ENCODE measurements at regions not wholly inside any gene's neighbourhood (a gene's known extent, or its start where the extent isn't known, plus 50 kb on each side); places are given as distances from the start of the nearest gene placed in this dataset.

- Histone ChIP-seq H3K9ac (ENCODE audit: low read depth in 1 of 2, low read length in 2 of 2) (no peak overlapping the region), H3K4me3 (ENCODE audit: low read length in 2 of 2) (no peak overlapping the region), H3K4me1 (ENCODE audit: control insufficient read depth in 2 of 2, insufficient read depth in 2 of 2, low read length in 2 of 2) (no peaks in the 10 kb centered on the region), H3K36me3 (ENCODE audit: control insufficient read depth in 2 of 2, insufficient read depth in 2 of 2, low read length in 2 of 2) (no peaks in the 10 kb centered on the region), H3K27me3 (ENCODE audit: control insufficient read depth in 2 of 2, insufficient read depth in 2 of 2, low read length in 2 of 2) (no peaks in the 10 kb centered on the region), H3K27ac (ENCODE audit: low read depth in 2 of 2, low read length in 2 of 2) (no peak overlapping the region), H3K9me3 (ENCODE audit: control insufficient read depth in 2 of 2, low read length in 2 of 2) (no peaks in the 10 kb centered on the region)
These were observed 175.4 kb downstream of the SEC16B start for GRCh38 chr1:177794376-177794991.

- Histone ChIP-seq H3K9ac (ENCODE audit: low read depth in 1 of 2, low read length in 2 of 2) (no peak overlapping the region), H3K9me3 (ENCODE audit: control insufficient read depth in 2 of 2, low read length in 2 of 2) (no peaks in the 10 kb centered on the region), H3K4me3 (ENCODE audit: low read length in 2 of 2) (no peak overlapping the region), H3K4me1 (ENCODE audit: control insufficient read depth in 2 of 2, insufficient read depth in 2 of 2, low read length in 2 of 2) (no peaks in the 10 kb centered on the region), H3K27me3 (ENCODE audit: control insufficient read depth in 2 of 2, insufficient read depth in 2 of 2, low read length in 2 of 2) (no peaks in the 10 kb centered on the region), H3K36me3 (ENCODE audit: control insufficient read depth in 2 of 2, insufficient read depth in 2 of 2, low read length in 2 of 2) (no peaks in the 10 kb centered on the region), H3K27ac (ENCODE audit: low read depth in 2 of 2, low read length in 2 of 2) (no peak overlapping the region)
These were observed 176.0 kb downstream of the SEC16B start for GRCh38 chr1:177793900-177794299.

- no peak overlapping the region for H3K9ac ChIP-seq (ENCODE audit: low read depth in 1 of 2, low read length in 2 of 2)
- no peaks in the 10 kb centered on the region for H3K36me3 ChIP-seq (ENCODE audit: control insufficient read depth in 2 of 2, insufficient read depth in 2 of 2, low read length in 2 of 2)
- no peak overlapping the region for H3K27ac ChIP-seq (ENCODE audit: low read depth in 2 of 2, low read length in 2 of 2)
- no peaks in the 10 kb centered on the region for H3K27me3 ChIP-seq (ENCODE audit: control insufficient read depth in 2 of 2, insufficient read depth in 2 of 2, low read length in 2 of 2)
- no peaks in the 10 kb centered on the region for H3K9me3 ChIP-seq (ENCODE audit: control insufficient read depth in 2 of 2, low read length in 2 of 2)
- no peaks in the 10 kb centered on the region for H3K4me1 ChIP-seq (ENCODE audit: control insufficient read depth in 2 of 2, insufficient read depth in 2 of 2, low read length in 2 of 2)
- no peak overlapping the region for H3K4me3 ChIP-seq (ENCODE audit: low read length in 2 of 2)
These were observed 179.3 kb downstream of the SEC16B start for GRCh38 chr1:177790566-177790965.

- Histone ChIP-seq H3K4me3 (ENCODE audit: low read length in 2 of 2) (no peak overlapping the region), H3K27ac (ENCODE audit: low read depth in 2 of 2, low read length in 2 of 2) (no peak overlapping the region), H3K9me3 (ENCODE audit: control insufficient read depth in 2 of 2, low read length in 2 of 2) (no peaks in the 10 kb centered on the region), H3K9ac (ENCODE audit: low read depth in 1 of 2, low read length in 2 of 2) (no peak overlapping the region), H3K27me3 (ENCODE audit: control insufficient read depth in 2 of 2, insufficient read depth in 2 of 2, low read length in 2 of 2) (no peaks in the 10 kb centered on the region), H3K4me1 (ENCODE audit: control insufficient read depth in 2 of 2, insufficient read depth in 2 of 2, low read length in 2 of 2) (no peaks in the 10 kb centered on the region), H3K36me3 (ENCODE audit: control insufficient read depth in 2 of 2, insufficient read depth in 2 of 2, low read length in 2 of 2) (no peaks in the 10 kb centered on the region)
These were observed 179.9 kb downstream of the SEC16B start for GRCh38 chr1:177789956-177790355.

GRCh38 chr1:177786176-177786745 lies 183.6 kb downstream of the SEC16B start:
- H3K9me3 ChIP-seq (ENCODE audit: control insufficient read depth in 2 of 2, low read length in 2 of 2), result no peaks in the 10 kb centered on the region
- H3K27me3 ChIP-seq (ENCODE audit: control insufficient read depth in 2 of 2, insufficient read depth in 2 of 2, low read length in 2 of 2), result no peaks in the 10 kb centered on the region
- H3K4me1 ChIP-seq (ENCODE audit: control insufficient read depth in 2 of 2, insufficient read depth in 2 of 2, low read length in 2 of 2), result no peaks in the 10 kb centered on the region
- no peak overlapping the region for H3K27ac ChIP-seq (ENCODE audit: low read depth in 2 of 2, low read length in 2 of 2)
- H3K4me3 ChIP-seq (ENCODE audit: low read length in 2 of 2), result no peak overlapping the region
- H3K9ac ChIP-seq (ENCODE audit: low read depth in 1 of 2, low read length in 2 of 2), result no peak overlapping the region
- no peaks in the 10 kb centered on the region for H3K36me3 ChIP-seq (ENCODE audit: control insufficient read depth in 2 of 2, insufficient read depth in 2 of 2, low read length in 2 of 2)

GRCh38 chr1:177784936-177785335 lies 184.9 kb downstream of the SEC16B start:
- Histone ChIP-seq H3K27me3 (ENCODE audit: control insufficient read depth in 2 of 2, insufficient read depth in 2 of 2, low read length in 2 of 2) (no peaks in the 10 kb centered on the region), H3K4me1 (ENCODE audit: control insufficient read depth in 2 of 2, insufficient read depth in 2 of 2, low read length in 2 of 2) (no peaks in the 10 kb centered on the region), H3K9ac (ENCODE audit: low read depth in 1 of 2, low read length in 2 of 2) (no peak overlapping the region), H3K9me3 (ENCODE audit: control insufficient read depth in 2 of 2, low read length in 2 of 2) (no peaks in the 10 kb centered on the region), H3K4me3 (ENCODE audit: low read length in 2 of 2) (no peak overlapping the region), H3K36me3 (ENCODE audit: control insufficient read depth in 2 of 2, insufficient read depth in 2 of 2, low read length in 2 of 2) (no peaks in the 10 kb centered on the region), H3K27ac (ENCODE audit: low read depth in 2 of 2, low read length in 2 of 2) (no peak overlapping the region)

GRCh38 chr1:177784409-177784808 lies 185.4 kb downstream of the SEC16B start:
- Histone ChIP-seq H3K9ac (ENCODE audit: low read depth in 1 of 2, low read length in 2 of 2) (no peak overlapping the region), H3K36me3 (ENCODE audit: control insufficient read depth in 2 of 2, insufficient read depth in 2 of 2, low read length in 2 of 2) (no peaks in the 10 kb centered on the region), H3K27me3 (ENCODE audit: control insufficient read depth in 2 of 2, insufficient read depth in 2 of 2, low read length in 2 of 2) (no peaks in the 10 kb centered on the region), H3K27ac (ENCODE audit: low read depth in 2 of 2, low read length in 2 of 2) (no peak overlapping the region), H3K9me3 (ENCODE audit: control insufficient read depth in 2 of 2, low read length in 2 of 2) (no peaks in the 10 kb centered on the region), H3K4me1 (ENCODE audit: control insufficient read depth in 2 of 2, insufficient read depth in 2 of 2, low read length in 2 of 2) (no peaks in the 10 kb centered on the region), H3K4me3 (ENCODE audit: low read length in 2 of 2) (no peak overlapping the region)

GRCh38 chr1:177783051-177783450 lies 186.8 kb downstream of the SEC16B start:
- H3K9me3 ChIP-seq (ENCODE audit: control insufficient read depth in 2 of 2, low read length in 2 of 2), result no peaks in the 10 kb centered on the region
- H3K9ac ChIP-seq (ENCODE audit: low read depth in 1 of 2, low read length in 2 of 2), result no peak overlapping the region
- H3K36me3 ChIP-seq (ENCODE audit: control insufficient read depth in 2 of 2, insufficient read depth in 2 of 2, low read length in 2 of 2), result no peaks in the 10 kb centered on the region
- H3K4me3 ChIP-seq (ENCODE audit: low read length in 2 of 2), result no peak overlapping the region
- H3K27ac ChIP-seq (ENCODE audit: low read depth in 2 of 2, low read length in 2 of 2), result no peak overlapping the region
- H3K27me3 ChIP-seq (ENCODE audit: control insufficient read depth in 2 of 2, insufficient read depth in 2 of 2, low read length in 2 of 2), result no peaks in the 10 kb centered on the region
- no peaks in the 10 kb centered on the region for H3K4me1 ChIP-seq (ENCODE audit: control insufficient read depth in 2 of 2, insufficient read depth in 2 of 2, low read length in 2 of 2)

- no peak overlapping the region for H3K27ac ChIP-seq (ENCODE audit: low read depth in 2 of 2, low read length in 2 of 2)
- H3K4me3 ChIP-seq (ENCODE audit: low read length in 2 of 2), result no peak overlapping the region
- H3K36me3 ChIP-seq (ENCODE audit: control insufficient read depth in 2 of 2, insufficient read depth in 2 of 2, low read length in 2 of 2), result no peaks in the 10 kb centered on the region
- H3K9me3 ChIP-seq (ENCODE audit: control insufficient read depth in 2 of 2, low read length in 2 of 2), result no peaks in the 10 kb centered on the region
- H3K9ac ChIP-seq (ENCODE audit: low read depth in 1 of 2, low read length in 2 of 2), result no peak overlapping the region
- H3K4me1 ChIP-seq (ENCODE audit: control insufficient read depth in 2 of 2, insufficient read depth in 2 of 2, low read length in 2 of 2), result no peaks in the 10 kb centered on the region
- no peaks in the 10 kb centered on the region for H3K27me3 ChIP-seq (ENCODE audit: control insufficient read depth in 2 of 2, insufficient read depth in 2 of 2, low read length in 2 of 2)
These were observed 189.7 kb downstream of the SEC16B start for GRCh38 chr1:177780096-177780700.

- Histone ChIP-seq H3K9ac (ENCODE audit: low read depth in 1 of 2, low read length in 2 of 2) (no peak overlapping the region), H3K36me3 (ENCODE audit: control insufficient read depth in 2 of 2, insufficient read depth in 2 of 2, low read length in 2 of 2) (no peaks in the 10 kb centered on the region), H3K9me3 (ENCODE audit: control insufficient read depth in 2 of 2, low read length in 2 of 2) (no peaks in the 10 kb centered on the region), H3K4me1 (ENCODE audit: control insufficient read depth in 2 of 2, insufficient read depth in 2 of 2, low read length in 2 of 2) (no peaks in the 10 kb centered on the region), H3K27me3 (ENCODE audit: control insufficient read depth in 2 of 2, insufficient read depth in 2 of 2, low read length in 2 of 2) (no peaks in the 10 kb centered on the region), H3K4me3 (ENCODE audit: low read length in 2 of 2) (no peak overlapping the region), H3K27ac (ENCODE audit: low read depth in 2 of 2, low read length in 2 of 2) (no peak overlapping the region)
These were observed 190.5 kb downstream of the SEC16B start for GRCh38 chr1:177779166-177779965.

Data from mucosa of rectum (tissue), 2 donors.